Daoy (cell line): ENCODE measurements at regions not wholly inside any gene's neighbourhood (a gene's known extent, or its start where the extent isn't known, plus 50 kb on each side); places are given as distances from the start of the nearest gene placed in this dataset.

Experiments used
- DNase-seq: peaks from one replicate; pipeline ENCODE4 v3.0.0-alpha.2; 2015; ENCODE audit warnings: low read depth

- no peak for DNase-seq
Observed at GRCh38 chr6:119543332-119543731, 193.8 kb upstream of the MAN1A1 start.

DNA sequence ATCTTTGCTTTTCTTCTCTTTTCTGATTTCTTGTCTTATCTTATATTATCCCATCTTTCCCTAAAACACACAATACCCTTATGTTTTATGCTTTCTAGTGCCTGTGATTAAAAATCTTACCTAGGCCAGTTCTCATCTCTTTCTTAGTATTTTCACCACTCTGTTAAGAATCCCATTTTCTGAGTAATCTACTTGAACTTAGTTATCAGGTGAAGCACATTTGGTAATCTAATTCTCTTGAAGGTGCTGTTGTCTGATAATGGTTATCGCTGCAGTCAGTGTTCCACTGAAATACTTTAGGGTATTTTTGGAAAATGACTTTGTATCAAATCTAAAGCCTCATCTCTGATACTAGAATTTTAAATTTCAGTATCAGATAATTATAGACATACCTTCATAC is 192.5 kb upstream of the MAN1A1 start:
- DNase-seq, result no peak

DNA sequence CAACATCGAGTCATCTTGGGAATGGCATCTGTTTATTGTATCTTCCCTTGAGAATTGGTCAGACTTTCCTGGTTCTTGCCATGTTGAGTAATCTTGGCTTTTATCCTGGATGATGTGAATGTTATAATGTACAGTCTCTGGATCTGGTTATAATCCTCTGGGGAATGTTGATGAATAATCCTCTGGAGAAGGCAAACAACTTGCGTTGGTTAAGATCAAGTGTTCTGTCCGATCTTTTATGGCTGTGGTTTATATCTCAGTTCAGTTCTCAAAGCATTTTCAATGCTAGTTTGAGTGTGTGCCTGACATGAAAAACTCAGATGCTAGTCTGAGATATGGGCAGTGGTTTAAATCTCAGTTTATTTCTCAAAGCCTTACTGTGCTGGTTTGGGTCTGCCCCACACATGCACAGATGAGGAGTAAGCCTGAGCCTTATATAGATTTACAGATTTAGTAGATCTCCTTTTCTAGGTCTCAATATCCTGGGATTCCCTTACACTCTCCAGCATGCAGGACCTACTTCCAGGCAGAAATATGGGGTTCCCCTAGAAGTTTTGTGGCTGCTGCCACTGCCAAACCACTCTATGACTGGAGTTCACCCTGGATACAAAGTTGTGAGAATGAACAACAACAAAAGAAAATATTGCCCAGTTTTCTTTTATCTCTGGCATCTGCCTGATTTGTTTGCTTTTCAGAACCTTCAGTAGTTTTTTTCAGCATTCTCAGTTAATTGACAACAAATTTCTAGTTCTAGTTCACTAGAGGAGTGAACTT is 191.8 kb upstream of the MAN1A1 start:
- DNase-seq, result peak; percentile 86

DNA sequence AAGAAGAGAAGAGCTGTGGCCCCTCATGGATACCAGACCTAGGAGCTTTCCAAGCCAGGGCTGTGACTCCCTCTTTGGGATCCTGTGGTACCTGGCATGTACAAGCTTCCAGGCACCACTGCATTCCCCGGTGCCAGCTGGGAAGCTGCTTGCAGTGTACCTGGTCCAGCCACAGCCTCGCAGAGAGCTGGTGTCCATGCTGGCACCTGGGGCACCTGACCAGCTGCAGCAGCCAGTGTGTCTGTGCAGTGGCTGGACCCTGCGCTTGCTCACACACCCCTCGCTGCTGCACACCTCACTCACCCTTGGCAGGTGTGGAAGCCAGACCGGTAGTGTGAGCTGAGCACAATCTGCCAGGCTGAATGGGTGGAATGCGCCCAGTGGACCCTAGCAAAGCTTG is 190.9 kb upstream of the MAN1A1 start:
- DNase-seq, result peak; percentile 2

DNA sequence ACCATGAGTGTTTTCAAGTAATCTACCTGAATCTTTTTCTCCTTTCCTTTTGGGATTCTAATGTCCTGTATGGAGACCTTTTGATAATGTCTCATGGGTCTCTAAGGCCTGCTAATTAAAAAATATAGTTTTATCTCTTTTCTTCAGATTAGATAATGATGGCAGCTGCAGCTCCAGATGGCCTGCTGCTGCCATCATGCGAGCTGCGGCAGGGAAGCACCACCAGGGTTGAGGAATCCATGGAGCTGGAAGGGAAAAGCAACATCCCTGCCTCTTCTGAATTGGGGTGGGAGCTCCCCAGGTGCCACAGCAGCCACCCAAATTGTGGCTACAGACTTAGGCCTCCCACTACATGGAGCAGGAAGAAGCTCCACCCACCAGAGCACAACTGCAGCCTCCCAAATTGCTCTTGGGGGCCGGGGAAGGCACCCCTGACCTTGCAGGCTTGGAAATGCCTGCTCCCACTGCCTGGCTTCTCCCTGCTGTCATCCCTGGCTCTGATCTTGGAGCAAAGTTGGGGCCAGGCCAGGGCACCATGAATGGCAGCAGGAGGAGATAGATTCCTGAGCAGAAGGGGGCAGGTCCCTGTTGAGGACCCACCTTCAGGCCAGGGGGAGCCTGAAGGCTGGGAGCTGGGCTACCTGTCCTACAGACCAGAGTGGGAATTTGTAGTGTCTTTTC is 189.6 kb upstream of the MAN1A1 start:
- no peak for DNase-seq

DNA sequence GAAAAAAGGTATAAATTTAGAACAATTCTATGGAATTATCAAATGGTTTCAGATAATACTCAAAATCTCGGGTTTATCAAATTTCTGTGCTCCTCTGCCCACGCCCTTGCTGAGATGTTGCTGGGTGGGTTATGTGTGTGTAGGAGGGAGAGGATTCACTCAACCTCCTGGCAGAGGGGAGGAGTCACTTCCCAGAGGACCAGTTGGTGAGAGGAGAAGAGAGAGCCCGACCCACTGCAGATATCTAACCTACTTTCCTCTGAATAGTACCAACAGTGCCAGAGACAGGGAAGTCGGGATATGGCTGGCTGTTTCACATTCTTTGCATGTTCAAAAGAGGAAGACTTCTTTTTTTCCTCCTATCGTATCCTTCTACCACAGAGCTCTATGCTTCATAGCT is 187.1 kb upstream of the MAN1A1 start:
- DNase-seq, result no peak

- no peak for DNase-seq
Observed at GRCh38 chr6:119535332-119535731, 185.8 kb upstream of the MAN1A1 start.

- DNase-seq, result peak; percentile 34
Observed at GRCh38 chr6:119533603-119534279, 184.2 kb upstream of the MAN1A1 start.

DNA sequence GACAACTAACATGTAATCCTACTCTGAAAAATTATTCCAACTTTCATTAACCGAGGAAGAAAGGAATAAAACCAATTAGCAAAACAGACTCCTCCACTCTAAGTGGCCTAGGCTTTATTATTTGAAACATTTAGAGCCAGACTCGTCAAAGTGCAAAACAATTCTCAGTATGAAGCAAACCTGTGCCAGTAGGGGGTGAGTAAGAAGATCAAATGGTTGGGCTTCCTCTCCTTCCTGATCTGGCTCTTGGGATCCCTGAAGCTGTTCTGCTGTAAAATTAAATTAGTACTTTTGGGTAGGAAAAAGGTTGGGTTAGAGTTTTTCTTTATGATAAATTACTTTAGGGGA is 177.6 kb upstream of the MAN1A1 start:
- DNase-seq, result no peak

GRCh38 chr6:119526561-119527230 is 177.1 kb upstream of the MAN1A1 start:
- DNase-seq, result no peak

GRCh38 chr6:119524410-119524809 is 174.8 kb upstream of the MAN1A1 start:
- no peak for DNase-seq

GRCh38 chr6:119523556-119523955 is 174.0 kb upstream of the MAN1A1 start:
- no peak for DNase-seq

- no peak for DNase-seq
Observed at GRCh38 chr6:119521251-119521650, 171.7 kb upstream of the MAN1A1 start.

GRCh38 chr6:119517428-119517827 is 167.9 kb upstream of the MAN1A1 start:
- no peak for DNase-seq

- no peak for DNase-seq
Observed at GRCh38 chr6:119514345-119514744, 164.8 kb upstream of the MAN1A1 start.

GRCh38 chr6:119511024-119511423 is 161.5 kb upstream of the MAN1A1 start:
- DNase-seq, result no peak

- DNase-seq, result no peak
Observed at GRCh38 chr6:119510246-119510645, 160.7 kb upstream of the MAN1A1 start.

DNA sequence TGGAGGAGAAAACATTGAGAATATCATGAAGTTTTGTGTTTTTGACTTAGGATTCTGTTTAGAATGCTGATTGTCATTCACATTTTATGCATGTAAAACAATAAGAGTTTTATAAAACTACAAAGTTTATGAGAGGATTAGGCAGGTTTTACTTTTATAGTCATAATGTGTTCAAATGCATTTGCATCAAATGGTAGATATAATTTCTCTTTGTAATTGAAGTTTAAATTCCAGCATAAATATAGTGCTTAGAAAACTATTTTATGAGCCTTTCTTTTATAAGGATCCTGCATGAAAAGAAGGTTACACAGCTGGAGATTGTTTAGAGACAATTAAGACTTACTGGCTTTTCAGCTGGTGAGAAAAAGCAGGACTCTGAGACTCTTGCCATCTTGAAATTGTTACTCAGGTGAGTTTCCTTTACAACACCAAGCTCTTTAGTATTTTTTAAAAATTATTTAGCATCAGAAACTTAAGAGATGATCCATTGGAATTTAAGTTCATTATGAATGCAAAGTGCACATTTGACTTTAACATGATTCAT is 157.1 kb upstream of the MAN1A1 start:
- DNase-seq, result no peak

DNA sequence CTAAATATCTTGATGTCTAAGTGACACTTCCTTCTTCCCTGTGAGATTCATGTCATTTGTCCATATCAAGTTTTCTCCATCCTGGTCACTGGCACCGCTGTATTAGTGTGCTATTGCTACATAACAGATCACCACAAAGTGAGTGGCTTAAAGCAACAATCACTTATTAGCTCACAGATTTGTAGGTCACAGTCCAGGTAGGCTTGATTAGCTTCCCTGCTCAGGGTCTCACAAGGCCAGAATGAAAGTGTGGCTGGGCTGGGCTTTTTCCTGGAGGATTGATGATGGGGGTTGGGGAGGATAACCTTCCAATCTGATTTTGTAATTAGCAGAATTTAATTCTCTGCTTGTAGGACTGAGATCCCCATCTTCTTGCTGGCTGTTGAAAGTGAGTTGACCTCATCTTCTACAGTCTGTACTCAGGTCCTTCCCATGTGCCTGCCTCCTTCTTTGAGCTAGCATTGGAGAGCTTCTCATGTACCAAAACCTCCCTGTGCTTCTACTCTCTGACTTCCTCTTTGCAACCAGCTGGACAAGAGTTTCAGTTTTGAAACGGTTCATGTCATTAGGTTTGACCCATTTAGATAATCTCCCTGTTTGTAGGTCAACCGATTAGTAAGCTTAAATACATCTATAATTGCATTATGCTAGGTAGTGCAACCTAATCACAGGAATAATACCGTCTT is 152.4 kb upstream of the MAN1A1 start:
- no peak for DNase-seq

DNA sequence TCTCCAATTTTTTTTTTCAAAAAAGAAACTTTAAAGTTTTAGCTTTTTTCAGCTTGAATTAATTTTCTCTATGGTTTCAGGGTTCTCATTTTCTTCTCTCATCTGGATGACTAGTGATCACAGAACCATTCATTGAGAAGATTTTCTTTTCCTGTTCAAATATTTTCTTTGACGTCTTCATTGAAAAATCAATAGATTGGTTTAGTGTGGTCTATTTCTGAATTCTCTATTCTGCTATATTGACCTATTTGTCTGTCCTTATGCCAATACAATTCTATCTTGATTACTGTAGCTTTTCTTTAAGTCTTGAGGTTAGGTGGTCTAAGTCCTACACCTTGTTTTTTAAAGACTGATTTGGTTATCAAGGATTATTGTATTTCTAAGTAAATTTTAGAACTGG is 150.2 kb upstream of the MAN1A1 start:
- no peak for DNase-seq

- DNase-seq, result no peak
Observed at GRCh38 chr6:119497988-119498727, 148.6 kb upstream of the MAN1A1 start.
